GM18508 (cell line): ENCODE measurements at regions not wholly inside any gene's neighbourhood (a gene's known extent, or its start where the extent isn't known, plus 50 kb on each side); places are given as distances from the start of the nearest gene placed in this dataset.

Source experiments
- ATAC-seq: cut with Tn5 transposase; IDR thresholded peaks from one replicate; pipeline ENCODE4 v1.9.1; 2021; ENCODE audit warnings: moderate number of reproducible peaks; ENCODE audit not compliant: insufficient read depth, unreplicated experiment

DNA sequence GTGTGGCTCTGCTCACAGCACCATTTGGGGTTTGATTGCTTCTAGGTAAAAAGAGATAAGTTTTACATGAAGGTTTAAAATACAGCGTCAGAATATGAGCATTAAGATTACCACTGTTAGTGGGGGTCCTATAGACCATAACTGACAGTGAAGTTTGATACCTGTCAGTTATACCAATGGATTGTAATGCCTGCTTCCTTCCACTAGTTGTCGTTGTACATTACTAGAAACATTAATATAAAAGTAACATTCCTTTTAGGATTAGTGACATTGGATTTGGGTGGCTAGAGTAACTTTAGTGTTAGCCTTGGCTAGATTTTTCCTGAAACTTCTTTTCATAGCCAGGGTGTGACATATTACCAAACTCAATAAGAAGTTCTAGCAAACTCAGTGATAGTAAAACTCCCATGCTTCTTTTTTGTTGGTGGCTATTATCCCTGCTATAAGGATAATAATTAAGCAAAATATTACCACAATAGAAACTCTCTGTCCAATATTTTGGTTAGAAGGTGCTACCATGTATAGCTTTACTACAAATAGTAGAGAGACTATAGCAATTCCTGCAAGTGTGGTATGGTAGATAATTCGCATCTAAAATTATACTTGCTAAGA lies 57.1 kb downstream of the FAM181B start:
- no peak for ATAC-seq

- ATAC-seq: no peak
Observed at GRCh38 chr11:82675838-82676237, 57.8 kb downstream of the FAM181B start.

DNA sequence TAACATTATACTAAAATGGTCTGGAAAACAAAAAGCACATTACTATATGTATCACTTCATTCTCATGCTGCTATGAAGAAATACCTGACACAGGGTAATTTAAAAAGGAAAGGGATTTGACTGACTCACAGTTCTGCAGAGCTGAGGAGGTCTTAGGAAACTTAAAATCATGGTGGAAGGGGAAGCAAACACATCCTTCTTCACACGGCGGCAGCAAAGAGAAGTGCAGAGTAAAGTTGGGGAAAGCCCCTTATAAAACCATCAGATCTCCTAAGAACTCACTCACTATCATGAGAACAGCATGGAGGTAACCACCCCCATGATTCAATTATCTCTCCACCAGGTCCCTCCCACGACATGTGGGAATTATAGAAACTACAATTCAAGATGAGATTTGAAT lies 60.0 kb downstream of the FAM181B start:
- no peak for ATAC-seq

DNA sequence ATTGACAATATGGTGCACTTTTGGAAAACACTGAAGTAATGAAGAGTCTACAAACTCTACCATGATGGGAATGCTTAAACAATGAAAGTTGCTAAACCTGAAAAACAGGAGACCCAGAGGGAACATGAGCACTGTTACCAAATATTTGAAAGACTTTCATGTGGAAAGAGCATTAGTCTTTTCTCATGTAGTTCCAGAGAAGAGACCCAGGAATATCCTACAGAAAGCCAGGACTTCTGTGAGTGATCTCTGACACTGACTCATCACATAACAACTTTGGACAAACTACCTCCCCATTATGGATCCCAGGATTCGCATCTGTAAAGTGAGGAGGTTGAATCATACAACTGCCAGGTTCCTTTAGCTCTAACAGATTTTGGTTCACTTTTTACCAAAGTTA lies 62.2 kb downstream of the FAM181B start:
- no peak for ATAC-seq

GRCh38 chr11:82663535-82663934 lies 70.1 kb downstream of the FAM181B start:
- ATAC-seq: no peak

- ATAC-seq: no peak
Observed at GRCh38 chr11:82653752-82654151, 79.9 kb downstream of the FAM181B start.

DNA sequence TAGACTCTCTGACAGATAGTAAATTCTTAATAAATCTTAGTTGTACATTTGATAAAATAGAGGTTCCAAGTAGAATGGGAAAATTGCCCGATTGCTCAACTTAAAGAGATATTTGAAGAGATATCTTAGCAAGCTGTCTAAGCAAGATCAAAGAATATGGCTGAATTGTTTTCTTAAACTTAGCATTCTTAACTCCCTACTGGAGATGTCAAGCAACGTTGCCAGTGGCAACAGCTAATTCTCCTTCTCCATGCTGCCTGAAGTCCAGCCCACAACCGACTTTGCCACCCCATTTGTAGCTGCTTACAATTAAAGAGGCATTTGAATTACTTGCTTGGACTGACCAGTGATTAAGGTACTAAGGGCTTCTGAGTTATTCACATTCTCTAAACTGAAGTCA lies 94.4 kb downstream of the FAM181B start:
- no peak for ATAC-seq

GRCh38 chr11:82636615-82637014 lies 97.0 kb downstream of the FAM181B start:
- no peak for ATAC-seq

DNA sequence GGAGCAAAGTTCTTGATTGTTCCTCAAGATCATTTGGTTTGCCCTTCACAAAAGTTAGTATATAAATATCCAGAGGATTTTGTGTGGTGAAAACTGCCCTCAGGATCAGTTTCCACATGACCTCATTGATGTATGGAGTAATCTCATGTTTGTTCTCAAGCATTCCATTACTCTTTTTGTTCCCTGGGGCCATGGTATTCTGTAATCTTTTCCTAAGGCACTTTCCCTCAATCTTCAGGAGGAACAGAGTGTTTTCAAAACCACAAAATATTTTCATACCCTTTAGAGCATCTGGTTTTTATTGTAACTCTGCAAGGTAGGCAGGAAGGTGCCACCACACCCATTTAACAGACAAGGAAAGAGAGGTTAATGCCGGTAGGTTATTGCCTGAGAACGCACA lies 99.6 kb downstream of the FAM181B start:
- no peak for ATAC-seq

DNA sequence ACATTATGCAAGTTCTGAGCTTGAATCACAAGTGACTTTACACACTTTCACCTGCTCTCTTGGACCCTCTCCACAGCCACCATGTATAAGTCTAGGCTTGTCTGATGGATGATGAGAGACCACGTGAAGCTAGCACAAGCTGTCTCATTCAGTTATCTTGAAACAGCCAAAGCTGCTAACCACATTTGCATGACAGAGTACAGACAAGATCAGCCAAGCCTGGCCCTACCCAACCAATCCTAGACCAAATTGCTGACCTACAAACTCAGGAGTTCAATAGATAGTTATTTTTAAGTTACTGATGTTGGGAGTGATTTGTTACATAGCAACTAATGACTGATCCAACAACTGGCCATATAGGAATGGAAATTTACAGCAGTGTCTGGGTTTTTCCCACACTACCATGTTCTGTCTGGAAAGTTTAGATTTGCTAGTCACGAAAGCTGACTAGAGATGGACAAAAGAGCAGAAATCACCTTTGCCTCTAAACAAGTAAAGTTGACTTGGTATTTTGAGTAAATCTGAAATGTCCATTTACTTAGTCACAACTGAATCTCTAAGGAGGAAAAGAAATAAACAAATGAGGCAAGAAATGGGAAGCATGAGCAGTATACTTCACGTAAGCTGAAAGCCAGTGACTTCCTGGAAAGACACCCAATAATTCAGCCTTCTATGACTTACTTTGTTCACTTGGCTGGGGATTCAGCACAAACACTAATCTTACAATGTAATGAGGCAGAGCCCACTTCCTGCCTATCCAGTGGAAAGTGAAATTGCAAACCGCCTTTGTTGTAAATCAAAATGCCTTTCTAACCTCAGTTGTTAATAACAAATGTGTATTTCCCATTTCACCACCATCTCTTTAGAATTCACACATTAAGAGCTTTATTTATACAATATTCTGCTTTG lies 101.7 kb downstream of the FAM181B start:
- ATAC-seq: peak; percentile 88

DNA sequence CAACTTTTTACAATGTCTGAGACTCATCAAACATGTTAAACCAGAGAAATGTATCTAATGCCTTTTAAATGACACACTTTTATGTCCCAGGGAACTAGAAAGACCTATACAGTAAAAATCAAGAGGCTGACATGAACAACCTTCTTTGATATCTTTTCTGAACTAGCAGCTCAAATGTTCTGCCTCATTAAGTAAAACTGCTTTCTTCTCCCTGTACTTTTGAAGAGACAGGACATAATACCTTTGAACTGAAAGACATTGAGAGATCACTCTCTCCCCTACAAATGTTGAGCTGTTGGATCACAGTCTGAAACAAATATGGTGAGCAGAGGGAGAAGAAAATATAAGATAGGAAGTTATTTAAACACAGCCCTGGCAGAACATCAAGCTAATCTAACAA lies 123.0 kb downstream of the FAM181B start:
- ATAC-seq: no peak

GRCh38 chr11:82606738-82607137 lies 126.9 kb downstream of the FAM181B start:
- no peak for ATAC-seq

GRCh38 chr11:82601711-82602110 lies 132.0 kb downstream of the FAM181B start:
- no peak for ATAC-seq

DNA sequence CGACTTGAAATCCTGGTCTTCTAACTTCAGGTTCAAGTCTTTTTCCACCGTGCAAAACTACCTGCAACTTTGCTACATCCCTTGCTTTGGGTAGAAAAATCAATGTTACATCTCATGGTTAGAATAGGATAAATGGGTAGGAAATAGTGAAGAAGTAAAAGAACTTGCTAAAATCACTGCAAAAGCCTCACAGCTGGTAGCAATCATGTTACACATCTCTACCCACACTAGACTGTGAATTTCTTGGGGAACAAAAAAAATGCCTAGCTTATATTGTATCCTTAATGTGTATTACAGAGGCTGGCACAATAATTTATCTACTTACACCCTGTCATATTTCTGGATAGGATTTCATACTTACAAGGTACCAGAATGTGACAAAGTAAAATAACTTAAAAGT lies 133.8 kb downstream of the FAM181B start:
- ATAC-seq: no peak

GRCh38 chr11:82586581-82586980 lies 147.1 kb downstream of the FAM181B start:
- ATAC-seq: no peak

- no peak for ATAC-seq
Observed at GRCh38 chr11:82577246-82577645, 156.4 kb downstream of the FAM181B start.

DNA sequence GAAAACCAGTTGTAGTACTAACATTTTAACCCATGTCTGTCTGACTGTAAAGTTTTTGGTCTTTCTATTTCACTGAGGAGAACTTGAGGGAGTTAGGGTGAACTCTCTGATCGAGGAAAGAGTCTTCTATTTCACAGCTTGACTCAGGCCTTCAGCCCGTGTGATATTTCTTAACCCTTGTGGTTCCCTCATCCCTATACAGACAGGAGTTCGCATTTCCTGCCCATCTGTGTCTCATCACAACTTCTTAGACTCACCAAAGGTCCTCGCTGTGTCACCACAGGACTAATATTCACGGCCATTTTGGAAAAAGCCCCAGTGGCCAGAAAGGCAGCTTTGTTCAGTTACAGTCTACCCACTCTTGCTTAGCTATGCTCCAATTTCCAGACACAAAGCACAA lies 172.8 kb downstream of the FAM181B start:
- ATAC-seq: no peak

- no peak for ATAC-seq
Observed at GRCh38 chr11:82559609-82560008, 174.1 kb downstream of the FAM181B start.

DNA sequence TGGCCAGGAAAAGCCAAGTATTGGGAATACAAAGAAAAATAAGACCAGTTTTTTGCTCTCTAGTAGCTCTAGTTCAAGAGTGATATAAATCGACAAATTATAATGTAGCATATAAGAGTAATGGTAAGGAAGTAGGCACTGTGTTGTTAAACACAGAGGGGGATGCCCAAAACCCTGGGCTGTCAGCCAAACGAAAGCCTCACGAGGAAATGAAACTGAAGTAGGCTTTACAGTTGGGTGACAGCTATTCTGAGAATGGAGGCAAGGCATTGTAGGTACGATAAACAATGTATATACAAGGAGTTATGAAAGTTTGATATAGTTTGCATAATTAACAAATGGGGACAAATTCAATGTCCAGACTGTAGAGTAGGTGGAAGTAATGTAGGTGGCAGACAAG lies 176.4 kb downstream of the FAM181B start:
- peak; percentile 97 for ATAC-seq

GRCh38 chr11:82556210-82556609 lies 177.5 kb downstream of the FAM181B start:
- no peak for ATAC-seq

- no peak for ATAC-seq
Observed at GRCh38 chr11:82546661-82547557, 186.8 kb downstream of the FAM181B start.
